Muscle of leg (tissue), 3 donors: ENCODE measurements at regions not wholly inside any gene's neighbourhood (a gene's known extent, or its start where the extent isn't known, plus 50 kb on each side); places are given as distances from the start of the nearest gene placed in this dataset.

Source experiments
- DNase-seq: peaks from one replicate; pipeline ENCODE4 v3.0.0; 2013
- H3K27ac ChIP-seq: one replicate; pipeline ENCODE4 v1.5.1; 2013; ENCODE audit warnings: mild to moderate bottlenecking, low read length, control low read depth
- H3K27me3 ChIP-seq: one replicate; pipeline ENCODE4 v1.6.1; 2013; ENCODE audit warnings: low read length; ENCODE audit not compliant: control insufficient read depth, insufficient read depth
- H3K36me3 ChIP-seq: one replicate; pipeline ENCODE4 v1.6.1; 2013; ENCODE audit warnings: low read length; ENCODE audit not compliant: control insufficient read depth, insufficient read depth
- H3K4me1 ChIP-seq: one replicate; pipeline ENCODE4 v1.6.1; 2013; ENCODE audit warnings: low read length; ENCODE audit not compliant: control insufficient read depth, insufficient read depth
- H3K4me3 ChIP-seq: one replicate; pipeline ENCODE4 v1.5.1; 2013; ENCODE audit warnings: low read length, control low read depth
- H3K9me3 ChIP-seq: replicated peaks from 2 replicates; pipeline ENCODE4 v1.6.1; 2013; ENCODE audit warnings: low read depth, low read length; ENCODE audit not compliant: control insufficient read depth
- whole genome bisulfite sequencing: methylation state at CpG from one replicate; pipeline ENCODE4 v1.1.5; 2013; ENCODE audit warnings: missing lambda C conversion rate; ENCODE audit not compliant: insufficient coverage; 5-methylcytosine and 5-hydroxymethylcytosine counted together

GRCh38 chr15:70260580-70260979 is 162.9 kb upstream of the TLE3 start:
- Histone ChIP-seq H3K9me3 (no peaks in the 10 kb centered on the region), H3K4me3 (no peak overlapping the region), H3K36me3 (no peaks in the 10 kb centered on the region), H3K27ac (no peak overlapping the region), H3K4me1 (peaks cover 59% of the 10 kb centered on the region), H3K27me3 (peaks cover 8% of the 10 kb centered on the region)
- 91% methylated on average over 6 of the region's 7 CpGs for WGBS
- no peak for DNase-seq

- H3K27ac ChIP-seq, result peak overlapping the region; percentile 42
- H3K27me3 ChIP-seq, result peaks cover 8% of the 10 kb centered on the region
- no peak overlapping the region for H3K4me3 ChIP-seq
- H3K9me3 ChIP-seq, result no peaks in the 10 kb centered on the region
- 78% methylated on average over 3 of the region's 9 CpGs for WGBS
- no peaks in the 10 kb centered on the region for H3K36me3 ChIP-seq
- peaks cover 55% of the 10 kb centered on the region for H3K4me1 ChIP-seq
- no peak for DNase-seq
Observed at GRCh38 chr15:70259640-70260508, 162.2 kb upstream of the TLE3 start.

GRCh38 chr15:70259028-70259424 is 161.3 kb upstream of the TLE3 start:
- H3K4me1 ChIP-seq, result peaks cover 50% of the 10 kb centered on the region
- WGBS, result 9% methylated on average over 8 of the region's 11 CpGs

GRCh38 chr15:70258369-70259027 is 160.8 kb upstream of the TLE3 start:
- peak overlapping the region; percentile 69 for H3K27ac ChIP-seq
- no peaks in the 10 kb centered on the region for H3K36me3 ChIP-seq
- H3K27me3 ChIP-seq, result peaks cover 8% of the 10 kb centered on the region
- no peak overlapping the region for H3K4me3 ChIP-seq
- H3K4me1 ChIP-seq, result peaks cover 45% of the 10 kb centered on the region
- no peaks in the 10 kb centered on the region for H3K9me3 ChIP-seq
- WGBS, result 45% methylated on average over 8 of the region's 17 CpGs
- no peak for DNase-seq

More at GRCh38 chr15:70259028-70259424, 161.3 kb upstream of the TLE3 start:
- H3K9me3 ChIP-seq, result no peaks in the 10 kb centered on the region
- peaks cover 8% of the 10 kb centered on the region for H3K27me3 ChIP-seq
- peak; percentile 93 for DNase-seq
- no peaks in the 10 kb centered on the region for H3K36me3 ChIP-seq
- H3K27ac ChIP-seq, result peak overlapping the region; percentile 69
- no peak overlapping the region for H3K4me3 ChIP-seq

- 80% methylated on average over 7 of the region's 8 CpGs for WGBS
Observed at GRCh38 chr15:70257573-70258248, 160.0 kb upstream of the TLE3 start.

GRCh38 chr15:70257047-70257446 is 159.3 kb upstream of the TLE3 start:
- Histone ChIP-seq H3K27me3 (peaks cover 8% of the 10 kb centered on the region), H3K4me3 (no peak overlapping the region), H3K9me3 (no peaks in the 10 kb centered on the region), H3K4me1 (peaks cover 32% of the 10 kb centered on the region), H3K36me3 (no peaks in the 10 kb centered on the region), H3K27ac (no peak overlapping the region)
- no peak for DNase-seq
- 88% methylated on average over 2 of the region's 4 CpGs for WGBS

More at GRCh38 chr15:70257573-70258248, 160.0 kb upstream of the TLE3 start:
- Histone ChIP-seq H3K4me3 (no peak overlapping the region), H3K36me3 (no peaks in the 10 kb centered on the region), H3K4me1 (peaks cover 37% of the 10 kb centered on the region), H3K27ac (no peak overlapping the region), H3K9me3 (no peaks in the 10 kb centered on the region), H3K27me3 (peaks cover 8% of the 10 kb centered on the region)
- DNase-seq, result peak; percentile 62

GRCh38 chr15:70254311-70254869 is 156.7 kb upstream of the TLE3 start:
- H3K27me3 ChIP-seq, result peaks cover 13% of the 10 kb centered on the region
- no peaks in the 10 kb centered on the region for H3K36me3 ChIP-seq
- DNase-seq, result peak; percentile 86
- no peak overlapping the region for H3K4me3 ChIP-seq
- no peaks in the 10 kb centered on the region for H3K9me3 ChIP-seq
- peaks cover 41% of the 10 kb centered on the region for H3K4me1 ChIP-seq
- WGBS, result 25% methylated on average over 19 of the region's 19 CpGs
- no peak overlapping the region for H3K27ac ChIP-seq

GRCh38 chr15:70253461-70254156 is 155.9 kb upstream of the TLE3 start:
- DNase-seq, result no peak
- no peak overlapping the region for H3K4me3 ChIP-seq
- H3K9me3 ChIP-seq, result no peaks in the 10 kb centered on the region
- peaks cover 33% of the 10 kb centered on the region for H3K4me1 ChIP-seq
- no peaks in the 10 kb centered on the region for H3K36me3 ChIP-seq
- H3K27me3 ChIP-seq, result peaks cover 13% of the 10 kb centered on the region
- H3K27ac ChIP-seq, result no peak overlapping the region
- WGBS, result 89% methylated on average over 9 of the region's 11 CpGs

GRCh38 chr15:70252951-70253320 is 155.2 kb upstream of the TLE3 start:
- H3K27ac ChIP-seq, result no peak overlapping the region
- peaks cover 26% of the 10 kb centered on the region for H3K4me1 ChIP-seq
- peaks cover 13% of the 10 kb centered on the region for H3K27me3 ChIP-seq
- 91% methylated on average over 6 of the region's 7 CpGs for WGBS
- no peak overlapping the region for H3K4me3 ChIP-seq
- DNase-seq, result no peak
- H3K36me3 ChIP-seq, result no peaks in the 10 kb centered on the region
- H3K9me3 ChIP-seq, result no peaks in the 10 kb centered on the region
